ENCODE measurements at regions not wholly inside any gene's neighbourhood (a gene's known extent, or its start where the extent isn't known, plus 50 kb on each side); places are given as distances from the start of the nearest gene placed in this dataset.

GRCh38 chr18:65124633-65125032 lies 626.2 kb upstream of the CDH7 start:
- TF ChIP-seq KDM1A (IDR thresholded peaks at IDR 0.05; ENCODE audit: low read depth) (no peak), TP53 (CRISPR knock-in tag; IDR thresholded peaks at IDR 0.05) (no peak), CTCF (IDR thresholded peaks at IDR 0.05) (no peak), POLR2A (IDR thresholded peaks at IDR 0.05; ENCODE audit: low read length) (no peak), MAX (IDR thresholded peaks at IDR 0.05) (no peak), JUN (IDR thresholded peaks at IDR 0.05) (no peak), MAFK (IDR thresholded peaks at IDR 0.05; ENCODE audit: partially characterized antibody) (no peak), EP300 (IDR thresholded peaks at IDR 0.05) (no peak), REST (IDR thresholded peaks at IDR 0.05) (no peak), ZC3H11A (IDR thresholded peaks at IDR 0.05) (no peak), SMC3 (IDR thresholded peaks at IDR 0.05) (no peak)
